Mesothelial cell of epicardium (in vitro differentiated cells): ENCODE measurements at regions not wholly inside any gene's neighbourhood (a gene's known extent, or its start where the extent isn't known, plus 50 kb on each side); places are given as distances from the start of the nearest gene placed in this dataset.
"Not testable (repeated sequence)": the region's sequence is repeated elsewhere in the genome, so short reads cannot be mapped to it uniquely, and the experiment has no call there.

Source experiments
- DNase-seq, 2 experiments: peaks; one replicate each; pipeline ENCODE4 v3.0.0; 2021; ENCODE audit warnings: low spot score in 2 of 2; ENCODE audit not compliant: unreplicated experiment in 2 of 2
- H3K27ac Mint-ChIP-seq: 2 replicates; pipeline ENCODE4 v1.8.0; 2021; ENCODE audit warnings: mixed read lengths
- H3K27me3 Mint-ChIP-seq: 2 replicates; pipeline ENCODE4 v1.8.0; 2021; ENCODE audit warnings: low read depth, mixed read lengths
- H3K36me3 Mint-ChIP-seq: 2 replicates; pipeline ENCODE4 v1.8.0; 2021; ENCODE audit warnings: mixed read lengths
- H3K4me1 Mint-ChIP-seq: 2 replicates; pipeline ENCODE4 v1.8.0; 2021; ENCODE audit warnings: mixed read lengths
- H3K4me3 Mint-ChIP-seq: 2 replicates; pipeline ENCODE4 v1.8.0; 2021; ENCODE audit warnings: mild to moderate bottlenecking, moderate library complexity, mixed read lengths
- H3K9me3 Mint-ChIP-seq: 2 replicates; pipeline ENCODE4 v1.8.0; 2021; ENCODE audit warnings: mixed read lengths
- CTCF ChIP-seq: fragments of 200-600 bp; sonication (generic); IDR thresholded peaks from one replicate; pipeline ENCODE4 v1.5.0; 2021; ENCODE audit warnings: antibody characterized with exemption; ENCODE audit not compliant: unreplicated experiment

DNA sequence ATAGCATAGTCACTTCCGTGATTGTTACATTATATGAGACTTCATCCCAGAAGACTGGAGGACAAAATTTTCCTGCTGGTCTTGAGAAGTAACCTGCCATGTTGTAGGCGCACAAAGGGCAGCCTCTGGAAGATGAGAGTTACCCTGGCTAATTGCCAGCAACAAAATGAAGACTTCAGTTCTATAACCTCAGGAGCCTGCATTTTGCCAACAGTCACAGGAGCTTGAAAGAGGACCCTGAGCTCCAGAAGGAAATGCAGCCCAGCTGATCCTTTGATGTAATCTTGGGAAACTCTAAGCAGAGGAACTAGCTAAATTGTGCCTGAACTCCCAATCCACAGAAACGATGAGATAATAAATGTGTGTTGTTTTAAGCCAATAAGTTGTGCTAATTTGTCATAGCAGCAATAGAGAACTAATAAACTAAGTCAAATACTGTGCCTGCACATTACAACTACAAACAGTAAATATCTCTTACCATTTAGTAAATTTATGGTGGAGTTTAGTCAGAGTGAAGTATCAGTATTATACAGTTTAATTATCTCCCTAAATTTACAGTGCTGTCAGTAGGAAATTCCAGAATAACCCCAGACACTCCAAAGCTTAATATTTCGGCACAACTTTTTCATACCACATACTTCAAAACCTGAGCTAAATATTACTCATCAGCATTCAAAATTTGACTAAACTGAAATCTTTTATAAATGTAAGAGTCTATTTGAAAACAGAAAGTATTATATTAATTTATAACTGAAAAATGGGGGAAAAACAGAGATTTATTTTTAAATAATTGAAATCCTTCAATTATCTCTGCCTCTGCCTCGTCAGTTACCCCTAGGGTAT lies 90.1 kb upstream of the MAPK10 start:
- Mint-ChIP-seq H3K27me3 (no peaks in the 10 kb centered on the region), H3K36me3 (no peaks in the 10 kb centered on the region), H3K4me1 (peaks cover 52% of the 10 kb centered on the region), H3K27ac (no peak overlapping the region), H3K9me3 (peaks cover 10% of the 10 kb centered on the region), H3K4me3 (no peak overlapping the region)
- no peak for TF ChIP-seq CTCF
- no peak for DNase-seq

GRCh38 chr4:86450861-86451260 lies 91.0 kb upstream of the MAPK10 start:
- no peak for TF ChIP-seq CTCF
- Mint-ChIP-seq H3K27ac (peak overlapping the region; percentile 54), H3K36me3 (no peaks in the 10 kb centered on the region), H3K27me3 (no peaks in the 10 kb centered on the region), H3K4me1 (peaks cover 52% of the 10 kb centered on the region), H3K4me3 (no peak overlapping the region), H3K9me3 (peaks cover 2% of the 10 kb centered on the region)
- no peak for DNase-seq

GRCh38 chr4:86451560-86452330 lies 91.9 kb upstream of the MAPK10 start:
- Mint-ChIP-seq H3K36me3 (no peaks in the 10 kb centered on the region), H3K4me3 (peak overlapping the region; percentile 3), H3K27me3 (no peaks in the 10 kb centered on the region), H3K27ac (peak overlapping the region; percentile 68), H3K4me1 (peaks cover 52% of the 10 kb centered on the region), H3K9me3 (peaks cover 8% of the 10 kb centered on the region)
- no peak for TF ChIP-seq CTCF
- DNase-seq = no peak

GRCh38 chr4:86452422-86452891 lies 92.6 kb upstream of the MAPK10 start:
- peak overlapping the region; percentile 65 for H3K27ac Mint-ChIP-seq
- peaks cover 52% of the 10 kb centered on the region for H3K4me1 Mint-ChIP-seq
- DNase-seq = no peak
- H3K9me3 Mint-ChIP-seq = peaks cover 11% of the 10 kb centered on the region
- no peaks in the 10 kb centered on the region for H3K36me3 Mint-ChIP-seq
- peak overlapping the region; percentile 46 for H3K4me3 Mint-ChIP-seq
- TF ChIP-seq CTCF = no peak
- H3K27me3 Mint-ChIP-seq = no peaks in the 10 kb centered on the region

- peaks cover 52% of the 10 kb centered on the region for H3K4me1 Mint-ChIP-seq
- H3K27ac Mint-ChIP-seq = peak overlapping the region; percentile 65
- H3K9me3 Mint-ChIP-seq = peaks cover 13% of the 10 kb centered on the region
- no peaks in the 10 kb centered on the region for H3K27me3 Mint-ChIP-seq
- H3K4me3 Mint-ChIP-seq = peak overlapping the region; percentile 46
- DNase-seq = no peak
- TF ChIP-seq CTCF = no peak
- H3K36me3 Mint-ChIP-seq = no peaks in the 10 kb centered on the region
Observed at GRCh38 chr4:86452924-86453531, 93.2 kb upstream of the MAPK10 start.

DNA sequence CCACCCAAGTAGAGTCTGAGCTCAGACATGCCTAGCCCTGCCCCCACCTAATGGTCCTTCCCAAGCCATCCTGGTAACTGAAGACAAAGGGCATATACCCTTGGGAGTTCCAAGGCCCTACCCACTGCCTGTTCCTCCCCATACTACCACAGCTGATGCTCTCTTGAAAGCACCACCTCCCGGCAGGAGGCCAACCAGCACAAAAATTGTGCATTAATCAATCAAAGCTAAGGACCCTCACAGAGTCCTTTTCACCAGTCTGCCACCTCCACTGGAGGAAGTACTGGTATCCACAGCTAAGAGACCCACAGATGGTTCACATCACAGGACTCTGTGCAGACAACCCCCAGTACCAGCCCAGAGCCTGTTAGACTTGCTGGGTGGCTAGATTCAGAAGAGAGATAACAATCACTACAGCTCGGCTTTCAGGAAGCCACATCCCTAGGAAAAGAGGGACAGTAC lies 93.8 kb upstream of the MAPK10 start:
- H3K27me3 Mint-ChIP-seq, H3K27ac Mint-ChIP-seq, H3K36me3 Mint-ChIP-seq, H3K4me3 Mint-ChIP-seq, DNase-seq: not testable (repeated sequence)
- H3K4me1 Mint-ChIP-seq = peaks cover 52% of the 10 kb centered on the region
- peaks cover 16% of the 10 kb centered on the region for H3K9me3 Mint-ChIP-seq
